GM19438 (cell line): ENCODE measurements at regions not wholly inside any gene's neighbourhood (a gene's known extent, or its start where the extent isn't known, plus 50 kb on each side); places are given as distances from the start of the nearest gene placed in this dataset.

Experiments used
- ATAC-seq: cut with Tn5 transposase; IDR thresholded peaks from one replicate; pipeline ENCODE4 v1.9.1; 2021; ENCODE audit warnings: low read depth; ENCODE audit not compliant: unreplicated experiment

GRCh38 chr12:85352016-85352415 lies 72.0 kb downstream of the ALX1 start:
- no peak for ATAC-seq

- ATAC-seq, result no peak
Measured at GRCh38 chr12:85356596-85357385, 76.8 kb downstream of the ALX1 start.

DNA sequence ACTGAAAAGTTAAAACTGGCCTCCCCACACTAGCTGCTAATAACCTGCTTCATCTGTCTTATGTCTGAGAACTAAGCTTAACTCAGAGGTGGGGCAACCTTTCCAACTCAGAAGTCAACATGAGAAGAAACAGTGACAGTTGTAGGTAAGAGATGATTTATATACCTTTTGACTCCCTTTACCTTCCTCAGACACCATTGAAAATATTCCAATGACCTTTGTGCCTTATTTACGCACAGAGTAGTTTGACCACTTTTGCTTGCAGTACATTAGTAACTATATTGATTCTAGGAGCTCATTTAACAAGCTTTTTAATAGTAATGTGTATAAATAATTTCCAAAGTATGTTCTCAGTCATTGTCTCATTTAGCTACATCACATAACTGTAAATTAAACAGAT lies 77.6 kb downstream of the ALX1 start:
- ATAC-seq, result no peak

DNA sequence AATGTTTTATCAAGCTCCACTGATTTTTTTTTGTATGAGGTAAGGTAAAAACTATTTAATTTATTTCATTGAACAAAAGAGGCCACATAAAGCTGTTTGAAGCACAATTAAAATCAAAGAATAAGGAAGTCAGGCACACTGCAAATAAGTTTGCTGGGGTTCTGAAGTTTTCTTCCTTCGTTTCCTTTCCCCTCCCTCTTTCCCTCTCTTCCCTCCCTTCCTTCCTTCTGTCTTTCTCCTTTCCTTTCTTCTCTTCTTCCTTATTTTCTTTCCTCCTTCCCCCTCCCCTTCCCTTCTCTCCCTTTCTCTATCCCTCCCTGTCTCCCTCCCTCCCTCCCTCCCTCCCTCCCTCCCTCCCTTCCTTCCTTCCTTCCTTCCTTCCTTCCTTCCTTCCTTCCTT lies 78.7 kb downstream of the ALX1 start:
- no peak for ATAC-seq

DNA sequence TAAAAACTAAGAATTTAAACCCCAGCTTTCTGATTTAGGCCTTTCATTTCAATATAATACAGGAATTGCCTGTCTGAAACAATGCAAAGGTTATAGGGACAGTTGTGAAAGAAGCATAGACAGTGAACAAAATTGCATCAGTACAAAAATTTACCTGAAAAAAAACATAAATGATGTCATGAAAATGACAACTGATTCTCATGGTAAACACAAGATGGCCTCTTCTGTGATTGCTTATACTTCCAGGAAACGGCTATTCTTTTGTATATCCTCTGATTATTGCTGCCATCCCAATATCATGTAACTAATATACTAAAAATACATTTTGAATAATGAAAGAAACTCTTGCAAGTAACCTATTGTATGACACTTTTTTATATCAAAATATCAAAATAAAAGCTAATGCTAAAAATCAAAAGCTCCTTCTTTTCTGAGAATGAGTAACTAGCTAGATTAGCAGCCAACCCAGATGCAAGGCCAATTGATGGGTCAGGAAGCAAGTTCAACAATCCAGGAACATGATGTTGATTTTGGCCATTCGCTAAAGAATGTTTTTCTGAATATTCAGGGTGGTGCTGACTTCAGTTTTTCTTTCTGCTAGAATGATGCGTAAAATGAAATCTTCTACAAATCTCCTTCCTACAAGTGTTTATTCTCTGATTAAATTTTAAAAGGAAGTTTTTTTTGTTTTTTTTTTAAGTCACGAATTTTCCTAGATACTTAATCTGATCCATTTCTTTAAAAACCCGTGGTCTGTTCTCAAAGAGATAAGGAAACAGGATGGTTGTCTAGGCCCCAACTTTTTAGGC lies 83.6 kb downstream of the ALX1 start:
- ATAC-seq, result no peak

- ATAC-seq, result no peak
Measured at GRCh38 chr12:85367936-85368335, 87.9 kb downstream of the ALX1 start.

GRCh38 chr12:85369365-85370154 lies 89.5 kb downstream of the ALX1 start:
- ATAC-seq, result no peak

GRCh38 chr12:85373045-85373444 lies 93.0 kb downstream of the ALX1 start:
- ATAC-seq, result no peak

DNA sequence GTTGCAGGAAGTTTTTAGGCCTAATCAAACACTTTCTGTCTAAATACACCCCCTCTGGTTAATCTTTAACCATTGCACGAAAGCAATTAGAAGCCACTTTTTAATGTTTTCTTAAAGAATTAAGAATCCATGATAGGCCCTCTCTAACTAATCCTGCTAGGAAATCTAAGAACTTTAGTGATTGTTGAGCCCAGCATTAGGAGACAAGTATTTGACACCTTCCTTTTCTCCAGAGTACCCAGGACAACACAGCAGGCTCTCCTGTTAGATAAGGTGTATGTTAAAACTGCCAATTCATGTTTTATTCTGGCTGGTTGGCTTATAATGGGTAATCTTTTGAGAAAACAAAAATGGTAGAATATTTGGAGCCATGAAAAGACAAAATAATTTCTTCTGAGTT lies 95.0 kb downstream of the ALX1 start:
- ATAC-seq, result no peak

DNA sequence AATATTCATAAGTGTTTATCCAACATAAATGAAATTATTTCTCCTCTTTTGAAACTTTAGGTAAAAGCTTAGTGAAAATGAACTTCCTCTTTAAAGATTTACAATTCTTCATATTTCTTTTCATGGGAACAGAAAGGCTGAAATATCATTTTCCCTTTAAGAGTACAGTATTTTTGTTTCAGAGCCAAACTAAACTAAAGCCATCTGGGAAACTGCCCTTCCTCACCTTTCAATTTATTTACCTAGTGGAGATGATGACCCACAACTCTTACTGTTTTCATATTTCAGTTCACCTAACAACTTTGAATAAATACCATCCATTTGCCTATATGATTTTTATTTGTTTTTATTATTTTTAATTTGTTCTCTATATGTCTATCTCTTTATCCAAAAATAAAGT lies 105.4 kb downstream of the ALX1 start:
- ATAC-seq, result no peak

DNA sequence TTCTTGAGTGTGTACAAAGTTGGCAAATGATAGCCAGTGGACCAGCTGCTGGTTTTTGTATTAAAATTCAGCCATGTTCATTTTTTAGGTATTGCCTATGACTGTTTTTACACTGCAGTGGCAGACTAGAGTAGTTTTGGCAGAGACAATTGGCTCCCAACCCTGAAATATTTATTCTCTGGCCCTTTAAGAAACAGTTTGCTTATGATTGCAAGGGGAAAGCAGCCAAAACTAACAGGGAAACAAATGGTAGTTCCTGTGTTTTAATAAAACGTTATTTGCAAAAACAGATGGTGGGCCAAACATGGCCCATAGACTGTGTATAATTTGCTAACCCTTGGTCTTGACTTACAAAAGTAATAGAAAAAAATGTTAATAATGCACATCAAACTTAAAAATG lies 110.2 kb downstream of the ALX1 start:
- ATAC-seq, result no peak

DNA sequence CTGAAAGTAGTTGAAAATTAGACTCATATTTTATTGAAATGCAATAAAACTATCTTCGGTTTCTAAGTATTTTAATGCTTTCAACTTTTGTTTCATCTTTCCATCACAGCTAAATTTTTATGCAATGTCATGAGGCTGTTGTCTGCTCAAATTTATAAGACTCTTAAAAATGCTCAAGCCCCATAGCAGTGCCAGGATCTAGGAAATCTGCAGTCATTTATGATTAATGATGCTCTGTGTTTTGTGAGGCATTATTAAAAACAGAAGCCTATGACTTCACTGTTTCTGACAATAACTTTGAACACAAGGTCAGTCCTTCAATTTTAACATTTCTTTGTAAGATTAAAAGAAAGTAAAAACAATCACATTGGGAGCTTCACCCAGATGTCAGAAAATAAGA lies 112.5 kb downstream of the ALX1 start:
- no peak for ATAC-seq

- no peak for ATAC-seq
Measured at GRCh38 chr12:85393606-85394005, 113.6 kb downstream of the ALX1 start.

- no peak for ATAC-seq
Measured at GRCh38 chr12:85394065-85394464, 114.0 kb downstream of the ALX1 start.

GRCh38 chr12:85394809-85395208 lies 114.8 kb downstream of the ALX1 start:
- no peak for ATAC-seq

DNA sequence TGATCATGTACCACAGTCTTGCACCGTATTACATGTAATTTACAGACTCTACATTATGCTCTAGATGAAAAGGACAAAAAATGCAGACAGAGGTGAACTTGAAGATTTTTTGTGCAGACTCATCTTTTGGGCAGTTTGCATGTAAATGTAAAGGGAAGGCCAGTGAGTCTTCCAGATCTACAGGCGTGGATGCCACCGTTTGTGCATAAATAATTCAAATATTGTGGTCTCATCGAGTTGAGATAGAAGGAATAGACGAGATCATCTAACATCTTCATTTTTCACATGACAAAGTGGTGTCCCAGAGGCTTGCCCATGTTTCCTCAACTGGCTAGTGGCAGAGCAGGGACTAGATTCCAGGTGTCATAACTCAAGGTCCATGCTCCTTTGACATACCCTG lies 125.2 kb downstream of the ALX1 start:
- ATAC-seq, result no peak

DNA sequence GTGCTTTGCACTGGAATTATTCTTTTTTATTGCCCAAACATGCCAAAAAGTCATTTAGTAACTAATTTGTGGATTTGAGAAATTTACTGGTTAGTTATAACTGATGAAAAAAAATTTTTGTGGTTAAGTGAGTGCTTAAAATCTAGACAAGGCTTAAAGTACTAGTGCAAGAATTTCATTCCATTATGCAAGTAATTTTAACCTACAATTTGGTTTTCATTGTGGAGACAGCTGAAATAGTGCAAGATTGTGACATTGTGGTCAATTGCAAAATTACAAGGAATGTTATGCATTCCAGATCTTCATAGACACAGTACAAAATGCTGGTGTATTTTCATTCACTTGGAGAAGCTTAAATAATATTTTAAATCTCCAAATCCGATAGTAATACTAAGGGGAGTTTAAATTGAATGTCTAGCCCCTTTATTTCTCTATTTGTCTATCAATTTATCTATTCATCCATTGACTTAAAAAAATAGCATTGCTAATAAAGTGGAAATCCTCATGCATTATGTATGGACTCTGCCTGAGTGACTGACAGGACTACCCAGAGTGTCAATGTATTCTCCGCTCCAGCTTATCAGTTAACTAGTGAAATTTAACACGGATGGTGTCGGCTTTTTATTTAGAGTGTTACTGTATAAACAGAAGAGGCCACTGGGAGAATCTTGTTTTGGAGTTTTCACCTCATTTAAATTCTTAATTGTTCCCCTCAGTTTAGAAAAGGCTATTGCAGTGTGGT lies 125.9 kb downstream of the ALX1 start:
- no peak for ATAC-seq

DNA sequence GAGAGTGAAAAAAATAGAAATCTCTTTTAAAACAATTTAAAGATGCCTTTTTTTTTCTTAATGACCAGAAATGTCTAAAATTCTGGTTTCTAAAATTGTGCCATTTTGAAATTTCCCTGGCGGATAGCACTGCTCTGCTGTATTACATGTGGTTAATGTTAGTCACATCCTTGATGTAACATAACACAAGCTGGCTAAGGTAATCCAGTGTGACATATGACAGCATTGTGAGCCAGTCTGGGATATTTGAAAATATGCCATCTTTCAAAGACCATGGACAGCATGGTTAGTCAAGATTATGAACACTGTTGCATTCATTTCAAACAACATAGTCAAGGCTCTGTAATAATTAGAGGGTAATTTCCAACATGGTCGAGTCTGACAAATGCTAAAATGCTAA lies 133.2 kb downstream of the ALX1 start:
- no peak for ATAC-seq

DNA sequence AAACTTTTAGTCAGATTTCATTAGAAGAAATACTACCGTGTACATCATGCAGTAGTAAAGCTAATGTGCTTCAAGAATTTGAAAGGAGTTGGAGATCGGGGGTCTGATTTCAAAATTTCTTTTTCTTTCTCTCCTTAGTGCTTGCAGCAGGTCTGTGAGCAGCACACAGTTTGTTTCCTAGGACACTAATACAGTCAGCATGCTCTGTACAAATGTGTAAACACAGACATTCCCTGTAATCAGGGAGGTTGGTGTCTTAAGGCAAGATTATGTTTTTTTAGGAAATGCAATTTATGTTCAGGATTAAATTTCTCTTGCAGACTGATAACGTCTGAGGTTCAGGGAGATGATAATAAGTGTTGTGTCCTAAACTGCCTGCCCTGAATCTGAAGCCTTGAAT lies 142.7 kb downstream of the ALX1 start:
- no peak for ATAC-seq

GRCh38 chr12:85423947-85424346 lies 143.9 kb downstream of the ALX1 start:
- peak; percentile 71 for ATAC-seq
